Nephron (organoid): ENCODE measurements at regions not wholly inside any gene's neighbourhood (a gene's known extent, or its start where the extent isn't known, plus 50 kb on each side); places are given as distances from the start of the nearest gene placed in this dataset.

Experiments used
- H3K27ac Mint-ChIP-seq, 3 experiments: 2 replicates each; pipeline ENCODE4 v1.8.0; 2020; ENCODE audit warnings: mixed read lengths in 3 of 3, mild to moderate bottlenecking in 2 of 3, moderate library complexity in 1 of 3
- H3K27me3 Mint-ChIP-seq: 2 replicates; pipeline ENCODE4 v1.8.0; 2021; ENCODE audit warnings: low read depth, mild to moderate bottlenecking, moderate library complexity, mixed read lengths
- H3K36me3 Mint-ChIP-seq: 2 replicates; pipeline ENCODE4 v1.8.0; 2020; ENCODE audit warnings: low read depth, mixed read lengths
- H3K4me1 Mint-ChIP-seq: 2 replicates; pipeline ENCODE4 v1.8.0; 2020; ENCODE audit warnings: mixed read lengths
- H3K4me3 Mint-ChIP-seq, 3 experiments: 2 replicates each; pipeline ENCODE4 v1.8.0; 2020; ENCODE audit warnings: mild to moderate bottlenecking in 3 of 3, mixed read lengths in 3 of 3, moderate library complexity in 2 of 3
- H3K9me3 Mint-ChIP-seq: 2 replicates; pipeline ENCODE4 v1.8.0; 2020; ENCODE audit warnings: mixed read lengths
- TF ChIP-seq, protein P1 (sequence below), 3 experiments: fragments of 200-600 bp; sonication (generic); IDR thresholded peaks; one replicate each; pipeline ENCODE4 v1.5.0; 2021; ENCODE audit warnings: antibody characterized with exemption in 3 of 3; ENCODE audit not compliant: unreplicated experiment in 3 of 3

DNA sequence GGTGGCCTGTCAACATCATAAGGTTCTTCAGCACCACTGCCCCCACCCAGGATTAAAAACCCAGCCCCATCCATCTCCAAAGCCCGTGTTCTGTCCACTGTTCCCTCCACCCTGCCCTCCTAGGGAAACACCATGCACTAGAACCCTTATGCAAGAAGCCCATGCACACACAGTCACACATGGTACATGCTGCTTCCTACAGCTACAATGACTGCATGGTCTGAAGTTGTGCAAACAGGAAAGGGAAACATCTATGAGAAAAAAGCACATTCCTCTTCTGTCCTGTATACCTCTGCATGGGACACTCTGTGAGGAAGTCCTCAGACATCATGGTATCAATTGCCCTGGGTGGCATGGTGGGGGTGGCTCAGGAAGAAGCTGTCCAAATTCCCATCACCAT, 108.6 kb upstream of the MRPS22 start:
- H3K4me1 Mint-ChIP-seq: no peaks in the 10 kb centered on the region
- peaks cover 16% of the 10 kb centered on the region for H3K27me3 Mint-ChIP-seq
- H3K27ac Mint-ChIP-seq: no peak overlapping the region
- no peaks in the 10 kb centered on the region for H3K9me3 Mint-ChIP-seq
- TF ChIP-seq, protein P1, sequence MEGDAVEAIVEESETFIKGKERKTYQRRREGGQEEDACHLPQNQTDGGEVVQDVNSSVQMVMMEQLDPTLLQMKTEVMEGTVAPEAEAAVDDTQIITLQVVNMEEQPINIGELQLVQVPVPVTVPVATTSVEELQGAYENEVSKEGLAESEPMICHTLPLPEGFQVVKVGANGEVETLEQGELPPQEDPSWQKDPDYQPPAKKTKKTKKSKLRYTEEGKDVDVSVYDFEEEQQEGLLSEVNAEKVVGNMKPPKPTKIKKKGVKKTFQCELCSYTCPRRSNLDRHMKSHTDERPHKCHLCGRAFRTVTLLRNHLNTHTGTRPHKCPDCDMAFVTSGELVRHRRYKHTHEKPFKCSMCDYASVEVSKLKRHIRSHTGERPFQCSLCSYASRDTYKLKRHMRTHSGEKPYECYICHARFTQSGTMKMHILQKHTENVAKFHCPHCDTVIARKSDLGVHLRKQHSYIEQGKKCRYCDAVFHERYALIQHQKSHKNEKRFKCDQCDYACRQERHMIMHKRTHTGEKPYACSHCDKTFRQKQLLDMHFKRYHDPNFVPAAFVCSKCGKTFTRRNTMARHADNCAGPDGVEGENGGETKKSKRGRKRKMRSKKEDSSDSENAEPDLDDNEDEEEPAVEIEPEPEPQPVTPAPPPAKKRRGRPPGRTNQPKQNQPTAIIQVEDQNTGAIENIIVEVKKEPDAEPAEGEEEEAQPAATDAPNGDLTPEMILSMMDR (IDR thresholded peaks at IDR 0.05; ENCODE audit: unreplicated experiment in 3 of 3): no peak
- no peak overlapping the region for H3K4me3 Mint-ChIP-seq
- H3K36me3 Mint-ChIP-seq: no peaks in the 10 kb centered on the region

DNA sequence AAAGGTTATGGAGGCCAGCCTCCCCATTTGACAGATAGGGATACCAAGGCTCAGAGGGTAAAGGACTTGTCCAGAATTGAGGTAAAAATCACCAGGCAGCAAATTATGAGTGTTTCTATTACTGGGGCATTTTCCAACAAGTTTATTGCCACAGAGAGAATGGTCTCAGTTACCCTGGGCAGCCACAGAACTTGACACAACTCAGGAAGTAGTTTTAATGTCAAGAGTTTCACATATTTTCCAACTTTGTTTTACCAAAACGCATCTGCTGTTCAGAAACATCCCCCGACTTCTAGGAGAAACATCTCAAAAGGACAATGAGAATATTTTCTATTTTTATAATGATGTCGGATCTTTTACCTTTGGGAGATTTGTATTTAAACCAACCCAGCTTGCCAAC, 107.5 kb upstream of the MRPS22 start:
- Mint-ChIP-seq H3K36me3 (no peaks in the 10 kb centered on the region), H3K4me3 (no peak overlapping the region), H3K27ac (no peak overlapping the region), H3K9me3 (peaks cover 2% of the 10 kb centered on the region), H3K4me1 (no peaks in the 10 kb centered on the region), H3K27me3 (peaks cover 21% of the 10 kb centered on the region)
- TF ChIP-seq, protein P1 (IDR thresholded peaks at IDR 0.05; ENCODE audit: unreplicated experiment in 3 of 3): no peak

DNA sequence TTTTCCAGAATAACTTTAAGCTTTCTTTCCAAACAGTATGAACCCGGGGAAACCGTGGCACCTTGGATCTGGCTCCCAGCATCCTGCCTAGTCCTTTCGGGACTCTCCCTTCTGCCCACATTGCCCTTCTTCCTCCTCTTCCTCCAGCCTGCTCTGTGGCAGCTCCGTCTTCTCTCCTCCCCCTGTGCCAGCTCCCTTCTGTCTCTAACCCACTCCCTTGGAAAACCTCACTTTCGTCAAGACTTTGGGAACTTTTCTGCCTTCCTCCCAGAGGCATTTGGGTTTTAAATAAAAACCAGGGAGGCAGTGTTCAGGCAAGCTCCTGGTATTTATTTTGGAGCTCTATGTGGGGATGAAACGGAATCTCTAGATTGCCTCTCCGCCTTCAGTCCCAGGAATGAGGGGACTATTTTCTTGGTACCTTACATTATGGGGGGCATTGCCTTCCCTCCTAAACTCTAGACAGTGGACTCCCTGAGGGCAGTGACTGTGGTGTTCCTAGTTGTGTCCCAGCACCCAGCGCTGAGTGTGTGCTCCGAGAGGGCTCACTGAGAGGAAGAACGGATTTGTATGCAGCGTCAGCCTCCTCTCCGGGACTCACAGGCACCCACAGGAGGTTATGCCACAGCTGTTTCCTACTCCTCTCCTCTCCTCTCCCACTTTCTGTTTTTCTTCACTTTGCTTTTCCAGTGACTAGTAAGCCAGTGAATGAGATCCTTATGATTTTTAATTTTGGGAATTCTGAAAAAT, 105.4 kb upstream of the MRPS22 start:
- H3K4me1 Mint-ChIP-seq: no peaks in the 10 kb centered on the region
- H3K36me3 Mint-ChIP-seq: no peaks in the 10 kb centered on the region
- peaks cover 2% of the 10 kb centered on the region for H3K9me3 Mint-ChIP-seq
- H3K4me3 Mint-ChIP-seq: no peak overlapping the region
- TF ChIP-seq, protein P1 (IDR thresholded peaks at IDR 0.05; ENCODE audit: unreplicated experiment in 3 of 3): no peak
- H3K27ac Mint-ChIP-seq: no peak overlapping the region
- peaks cover 32% of the 10 kb centered on the region for H3K27me3 Mint-ChIP-seq

DNA sequence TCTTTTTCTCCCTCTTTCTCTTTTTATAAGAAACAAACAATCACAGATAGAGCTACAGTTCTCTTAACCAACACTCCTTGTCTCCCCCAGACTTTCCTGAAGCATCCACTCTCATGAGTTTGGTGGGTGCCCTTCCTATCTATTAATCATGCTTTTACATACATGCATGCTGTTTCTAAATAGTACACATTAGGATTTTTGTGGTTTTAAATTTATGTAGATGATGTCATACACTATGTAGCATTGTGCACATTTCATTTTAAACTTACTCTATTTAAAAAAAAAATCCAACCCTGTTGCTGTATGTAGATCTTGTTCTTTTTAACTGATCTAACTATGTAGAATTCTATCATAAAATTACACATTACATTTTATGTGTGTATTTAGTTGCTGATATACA, 104.3 kb upstream of the MRPS22 start:
- no peaks in the 10 kb centered on the region for H3K36me3 Mint-ChIP-seq
- H3K27me3 Mint-ChIP-seq: peaks cover 41% of the 10 kb centered on the region
- H3K9me3 Mint-ChIP-seq: peaks cover 2% of the 10 kb centered on the region
- H3K27ac Mint-ChIP-seq: no peak overlapping the region
- H3K4me3 Mint-ChIP-seq: no peak overlapping the region
- H3K4me1 Mint-ChIP-seq: no peaks in the 10 kb centered on the region
- TF ChIP-seq, protein P1 (IDR thresholded peaks at IDR 0.05; ENCODE audit: unreplicated experiment in 3 of 3): no peak

DNA sequence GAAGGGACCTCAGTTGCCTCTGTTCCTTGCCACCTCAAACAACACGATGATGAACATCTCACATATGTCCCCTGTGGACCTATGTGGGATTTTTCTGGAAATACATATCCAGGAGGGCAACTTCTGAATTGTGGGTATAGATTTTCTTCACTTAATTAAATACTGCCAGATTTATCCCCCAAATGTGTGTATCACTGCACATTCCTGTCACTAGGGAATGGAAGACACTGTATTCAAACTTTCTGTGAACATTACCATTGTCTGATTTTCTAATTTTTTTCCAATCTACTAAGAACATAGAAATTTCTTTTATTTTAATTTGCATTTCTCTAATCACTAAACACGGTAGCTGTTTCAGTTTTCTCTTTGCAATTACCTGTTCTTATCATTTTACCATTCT, 102.0 kb upstream of the MRPS22 start:
- TF ChIP-seq, protein P1 (IDR thresholded peaks at IDR 0.05; ENCODE audit: unreplicated experiment in 3 of 3): no peak
- H3K36me3 Mint-ChIP-seq: no peaks in the 10 kb centered on the region
- no peak overlapping the region for H3K4me3 Mint-ChIP-seq
- peaks cover 44% of the 10 kb centered on the region for H3K27me3 Mint-ChIP-seq
- peaks cover 2% of the 10 kb centered on the region for H3K9me3 Mint-ChIP-seq
- no peak overlapping the region for H3K27ac Mint-ChIP-seq
- no peaks in the 10 kb centered on the region for H3K4me1 Mint-ChIP-seq

DNA sequence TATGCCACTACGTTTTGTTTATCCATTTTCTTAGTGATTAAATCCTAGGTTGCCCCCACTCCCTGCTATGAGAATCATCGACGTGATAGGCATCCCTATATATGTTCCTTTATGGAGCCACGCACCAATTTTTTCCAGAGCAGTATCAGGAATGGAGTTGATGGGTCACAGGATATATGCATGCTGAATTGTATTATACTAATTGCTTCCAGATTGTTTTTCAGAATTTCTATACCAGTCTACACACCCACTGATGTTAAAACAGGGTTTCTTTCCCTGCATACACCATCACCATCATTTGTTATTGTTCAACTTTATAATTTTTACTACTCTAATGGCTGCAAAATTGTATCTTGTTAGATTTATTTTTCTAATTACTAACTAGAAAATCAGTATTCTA, 100.1 kb upstream of the MRPS22 start:
- TF ChIP-seq, protein P1 (IDR thresholded peaks at IDR 0.05; ENCODE audit: unreplicated experiment in 3 of 3): no peak
- H3K27ac Mint-ChIP-seq: no peak overlapping the region
- peaks cover 2% of the 10 kb centered on the region for H3K9me3 Mint-ChIP-seq
- H3K27me3 Mint-ChIP-seq: peaks cover 43% of the 10 kb centered on the region
- no peaks in the 10 kb centered on the region for H3K4me1 Mint-ChIP-seq
- no peaks in the 10 kb centered on the region for H3K36me3 Mint-ChIP-seq
- no peak overlapping the region for H3K4me3 Mint-ChIP-seq
